Heart right ventricle (tissue), 16 donors: ENCODE measurements at regions not wholly inside any gene's neighbourhood (a gene's known extent, or its start where the extent isn't known, plus 50 kb on each side); places are given as distances from the start of the nearest gene placed in this dataset.

Source experiments
- ATAC-seq, 8 donors: fragments of 200-7000 bp; cut with Tn5 transposase; one replicate each; pipeline ENCODE4 v1.9.1; 2020; ENCODE audit warnings: mild to moderate bottlenecking in 8 of 8, moderate library complexity in 8 of 8, moderate number of reproducible peaks in 1 of 8
- DNase-seq, 2 donors: peaks; one replicate each; pipeline ENCODE4 v3.0.0-alpha.2; 2020
- H3K27ac ChIP-seq, 10 donors: fragments of 200-600 bp; sonication (generic) in 2 of 10; one replicate each; pipeline versions ENCODE4 v1.5.0 to v1.8.0; 2020 to 2022; ENCODE audit warnings: mild to moderate bottlenecking in 3 of 10
- H3K27me3 ChIP-seq, 7 donors: fragments of 200-600 bp; one replicate each; pipeline ENCODE4 v1.8.0; 2021 to 2022; ENCODE audit warnings: mild to moderate bottlenecking in 2 of 7
- H3K36me3 ChIP-seq, 9 donors: fragments of 200-600 bp; sonication (generic) in 1 of 9; one replicate each; pipeline versions ENCODE4 v1.5.0 to v1.8.0; 2020 to 2022; ENCODE audit warnings: mild to moderate bottlenecking in 2 of 9
- H3K4me1 ChIP-seq, 9 donors: fragments of 200-600 bp; sonication (generic) in 1 of 9; one replicate each; pipeline versions ENCODE4 v1.5.0 to v1.8.0; 2020 to 2022; ENCODE audit warnings: mild to moderate bottlenecking in 4 of 9
- H3K4me3 ChIP-seq, 10 donors: fragments of 200-600 bp; sonication (generic) in 2 of 10; one replicate each; pipeline versions ENCODE4 v1.5.0 to v1.8.0; 2020 to 2022; ENCODE audit warnings: mild to moderate bottlenecking in 7 of 10, moderate library complexity in 2 of 10
- H3K9me3 ChIP-seq, 11 donors: fragments of 200-600 bp in 10 of 11; sonication (generic) in 2 of 11; one replicate each; pipeline versions ENCODE4 v1.5.0 to v1.8.0; 2013 to 2022; ENCODE audit warnings: mild to moderate bottlenecking in 2 of 11, control low read depth in 1 of 11, moderate library complexity in 1 of 11
- CTCF ChIP-seq, 9 donors: fragments of 200-600 bp; sonication (generic) in 2 of 9; IDR thresholded peaks; one replicate each; pipeline versions ENCODE4 v1.5.0 to v1.8.0; 2021 to 2022; ENCODE audit warnings: antibody characterized with exemption in 9 of 9, mild to moderate bottlenecking in 5 of 9, moderate library complexity in 1 of 9
- WGBS, 2 donors: extraction: QIAGEN DNeasy Blood & Tissue Kit; methylation state at CpG; one replicate each; pipeline ENCODE4 v1.1.7; 2013; ENCODE audit warnings: inconsistent platforms in 1 of 2; 5-methylcytosine and 5-hydroxymethylcytosine counted together
- intact Hi-C, 10 donors: fragments of 100-400 bp; cut with DNase I; formaldehyde crosslinking; loops; one replicate each; pipeline versions ENCODE4 v1.11.1 to v1.14.2; 2022
- donor health status: Arrhythmogenic right ventricular cardiomyopathy.
- donor health status: ischemic (EF 13 %, LVEDD 7.1; RV severe dilation, severe dysfunction).
- donor health status: healthy with polysubstance abuse.
- donor health status: DM: no; HTN: yes; CAD: no.
- donor health status: DM: no; HTN: no; CAD: no.
- donor health status: ischemic (EF 25% LVEDD 6.9; RV normal size, moderate dysfunction).
- donor health status: ischemic (EF 25% LVEDD 5.7; RV mildly dilated, moderate dysfunction).
- donor health status: healthy.
- donor health status: DM: yes; HTN: yes; CAD: no.
- donor health status: Ischemic cardiomyopathy.
- donor health status: ischemic (EF 35%, LVEDD 5.7; RV mildly dilated, moderate dysfunction).
- donor health status: nonischemic (EF 11% LVEDD 7.7; RV severe dilation, severe dysfunction).
- donor health status: DM: yes; HTN: yes; CAD: no.
- donor health status: PGD.
- donor health status: ischemic (EF 29% LVEDD 5.4; RV normal size, mild dysfunction).
- donor health status: nonischemic (EF 23%, LVEDD 6.1; RV moderate dilation, normal function).

- ATAC-seq (no peak), DNase-seq (no peak)
- no peaks in the 10 kb centered on the region for H3K36me3 ChIP-seq
- TF ChIP-seq CTCF (IDR thresholded peaks at IDR 0.05): no peak
- no peak overlapping the region for H3K27ac ChIP-seq
- no peaks in the 10 kb centered on the region for H3K9me3 ChIP-seq
- WGBS, 2 donors: 80 to 85% methylated on average over 14 of the region's 14 CpGs
- no peaks in the 10 kb centered on the region for H3K27me3 ChIP-seq
- H3K4me1 ChIP-seq: peaks cover 0 to 11% (median 4%) of the 10 kb centered on the region in 9 donors
- H3K4me3 ChIP-seq: no peak overlapping the region
- intact Hi-C loops: no loop called here
These were observed 377.6 kb downstream of the IRS2 start for GRCh38 chr13:109408591-109409382.

- no peak for ATAC-seq
These were observed 379.9 kb downstream of the IRS2 start for GRCh38 chr13:109406376-109406992.

DNA sequence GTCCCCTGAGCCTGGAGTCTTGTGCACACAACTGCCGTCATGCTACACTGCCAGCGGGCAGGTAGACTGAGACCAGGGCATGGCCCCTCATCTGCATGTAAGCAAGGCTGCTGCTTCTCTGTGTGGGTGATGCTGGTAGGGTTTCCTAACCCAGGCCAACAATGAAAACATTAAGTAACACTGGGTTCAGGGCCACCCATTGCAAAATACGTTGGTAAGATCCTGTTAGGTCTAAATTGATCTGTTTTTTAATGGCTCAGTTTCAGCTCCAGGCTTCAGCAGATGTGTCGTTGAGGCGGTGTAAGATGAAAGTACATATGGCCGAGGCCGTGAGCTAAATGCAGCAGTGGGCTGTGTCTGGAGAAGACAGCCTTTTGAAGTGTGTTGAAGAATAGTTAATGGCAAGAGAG, 383.4 kb downstream of the IRS2 start:
- Histone ChIP-seq H3K4me1 (peaks cover 0 to 10% (median 0%) of the 10 kb centered on the region in 9 donors), H3K4me3 (no peak overlapping the region), H3K9me3 (no peaks in the 10 kb centered on the region), H3K27ac (peak overlapping the region in 1 of 10 donors; percentile 2), H3K36me3 (no peaks in the 10 kb centered on the region), H3K27me3 (no peaks in the 10 kb centered on the region)
- ATAC-seq (peak in 2 of 8 donors; percentile 27 to 53), DNase-seq (no peak)
- WGBS, 2 donors: 81% methylated on average over 7 of the region's 7 CpGs
- intact Hi-C loops: no loop called here
- no peak for TF ChIP-seq CTCF (IDR thresholded peaks at IDR 0.05)

More at GRCh38 chr13:109406376-109406992, 379.9 kb downstream of the IRS2 start:
- WGBS, 2 donors: 74 to 84% methylated on average over 4 of the region's 4 CpGs
- Histone ChIP-seq H3K4me3 (no peak overlapping the region), H3K9me3 (no peaks in the 10 kb centered on the region), H3K4me1 (peaks cover 0 to 6% (median 0%) of the 10 kb centered on the region in 9 donors), H3K36me3 (no peaks in the 10 kb centered on the region), H3K27me3 (no peaks in the 10 kb centered on the region), H3K27ac (no peak overlapping the region)
- intact Hi-C loops: no loop called here
- no peak for TF ChIP-seq CTCF (IDR thresholded peaks at IDR 0.05)
- no peak for DNase-seq

GRCh38 chr13:109401891-109402290, 384.5 kb downstream of the IRS2 start:
- intact Hi-C loops: no loop called here
- no peak for DNase-seq
- TF ChIP-seq CTCF (IDR thresholded peaks at IDR 0.05): no peak
- no peak overlapping the region for H3K4me3 ChIP-seq
- H3K27ac ChIP-seq: no peak overlapping the region
- WGBS, 2 donors: 87 to 90% methylated on average over 6 of the region's 6 CpGs
- no peaks in the 10 kb centered on the region for H3K9me3 ChIP-seq
- H3K36me3 ChIP-seq: no peaks in the 10 kb centered on the region
- peaks cover 0 to 10% (median 0%) of the 10 kb centered on the region in 9 donors for H3K4me1 ChIP-seq
- no peak for ATAC-seq
- H3K27me3 ChIP-seq: no peaks in the 10 kb centered on the region
